HG03565 (cell line): ENCODE measurements at regions not wholly inside any gene's neighbourhood (a gene's known extent, or its start where the extent isn't known, plus 50 kb on each side); places are given as distances from the start of the nearest gene placed in this dataset.

ENCODE experiments used
- ATAC-seq: cut with Tn5 transposase; IDR thresholded peaks from one replicate; pipeline ENCODE4 v1.9.1; 2021; ENCODE audit warnings: mild to moderate bottlenecking, moderate library complexity; ENCODE audit not compliant: unreplicated experiment

DNA sequence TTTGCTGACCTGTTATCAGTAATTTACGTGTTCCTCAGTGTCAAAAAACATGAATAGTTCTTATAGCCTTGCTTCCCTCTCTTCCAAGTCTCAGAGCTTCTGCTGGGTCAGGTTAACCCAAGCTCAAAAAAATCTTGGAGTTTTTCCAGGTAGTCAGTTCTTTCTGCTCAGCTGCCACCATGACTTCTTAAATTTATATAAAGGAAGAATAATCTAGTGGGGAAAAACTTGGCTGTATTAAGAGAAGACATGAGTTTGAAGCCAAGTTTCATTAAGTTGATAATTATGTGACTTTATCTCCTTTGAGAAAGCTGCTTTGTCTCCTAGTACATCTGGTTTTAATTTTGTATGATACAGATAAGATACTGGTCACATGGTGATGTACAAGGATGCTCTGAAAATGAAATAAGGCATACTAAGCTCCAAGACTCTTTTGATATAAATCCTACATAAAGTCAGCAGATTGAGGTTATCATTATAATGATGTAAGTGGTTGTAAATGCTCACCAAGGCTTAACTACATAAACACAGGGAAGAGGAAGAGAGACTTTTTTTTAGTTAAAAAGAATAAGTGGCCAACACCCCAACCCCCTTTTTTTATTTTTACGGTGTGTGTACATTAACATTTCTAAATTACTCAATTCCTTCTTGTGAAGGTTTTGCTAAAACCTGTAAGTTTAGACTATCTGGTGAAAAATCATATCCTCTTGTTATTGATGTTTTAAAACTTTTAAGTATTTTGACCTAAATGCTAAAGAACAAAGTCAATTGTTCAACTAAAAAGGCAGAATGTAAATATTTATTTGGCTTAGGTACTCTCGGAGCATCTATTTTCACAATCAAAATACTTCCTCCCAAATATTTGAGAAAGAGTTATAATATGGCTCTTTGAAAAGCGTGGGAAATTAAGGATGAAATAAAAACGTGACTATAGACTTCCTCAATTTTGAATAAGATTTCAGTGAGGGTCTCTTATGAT, 84.1 kb upstream of the SLC38A2 start:
- no peak for ATAC-seq

DNA sequence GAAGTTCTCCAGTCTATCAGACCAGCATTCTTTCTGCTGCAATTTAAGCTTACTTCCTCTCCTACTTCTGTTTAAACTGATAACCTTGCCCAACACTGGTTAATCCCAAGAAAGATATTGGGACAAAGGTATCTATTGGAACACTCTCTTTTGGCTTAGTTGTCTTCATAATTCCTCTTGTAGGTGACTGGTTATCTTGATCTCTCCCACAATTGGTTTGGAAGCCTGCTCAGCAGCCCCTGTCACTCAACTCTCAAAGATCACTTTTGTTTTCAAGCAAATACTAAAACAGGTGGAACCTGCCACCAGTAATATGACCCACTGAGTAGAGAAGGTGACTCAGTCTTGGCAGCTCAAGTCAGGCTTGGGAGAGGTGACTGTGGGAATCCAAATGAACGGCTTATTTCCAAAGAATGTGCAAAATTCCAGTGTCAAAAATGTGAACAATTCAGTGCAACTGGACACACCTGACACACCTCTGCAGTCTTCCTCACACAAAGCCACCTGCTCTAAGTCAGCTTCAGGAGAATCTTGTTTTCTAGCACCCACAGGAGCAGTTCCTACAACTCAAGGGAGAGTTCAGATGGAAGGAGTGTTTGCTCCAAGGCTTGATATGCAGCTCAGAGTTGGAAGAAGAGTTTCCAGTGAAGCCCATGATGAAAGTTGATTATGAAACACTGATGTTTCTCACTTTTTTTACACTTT, 83.2 kb upstream of the SLC38A2 start:
- no peak for ATAC-seq

DNA sequence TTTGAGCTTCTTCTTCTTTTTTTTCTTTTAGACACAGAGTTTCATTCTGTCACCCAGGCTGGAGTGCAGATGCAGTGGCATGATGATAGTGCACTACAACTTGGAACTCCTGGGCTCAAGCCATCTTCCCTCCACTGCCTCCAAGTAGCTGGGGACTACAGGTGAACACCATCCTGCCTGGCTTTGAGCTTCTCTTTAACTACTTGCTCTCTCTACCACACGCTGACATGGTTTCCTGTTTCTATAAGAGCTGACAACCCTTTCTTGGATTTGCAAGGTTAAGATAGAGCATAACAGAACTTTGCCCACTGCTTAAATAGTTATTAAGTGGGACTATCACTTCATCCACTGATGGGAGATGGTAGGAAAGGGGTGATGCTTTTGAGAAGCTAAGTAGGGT, 82.4 kb upstream of the SLC38A2 start:
- ATAC-seq: no peak

DNA sequence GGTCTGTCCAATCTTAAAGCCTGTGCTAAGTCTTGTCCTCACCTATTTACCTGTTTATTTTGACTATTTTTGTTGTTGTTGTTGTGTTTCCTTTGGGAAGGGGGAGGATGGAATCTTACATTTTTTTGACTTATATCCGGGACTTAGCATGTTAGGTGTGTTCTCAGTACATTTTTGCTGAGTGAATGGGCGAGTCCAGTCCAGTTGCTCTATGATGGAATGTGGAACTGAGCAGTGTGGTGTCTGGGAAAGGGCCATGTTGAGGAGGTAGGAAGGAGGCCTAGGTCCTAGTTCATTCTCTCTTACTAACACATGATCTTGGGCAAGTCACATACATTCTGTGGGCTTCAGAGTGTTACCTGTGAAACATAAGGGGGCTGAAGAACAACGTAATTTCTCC, 80.9 kb upstream of the SLC38A2 start:
- no peak for ATAC-seq

DNA sequence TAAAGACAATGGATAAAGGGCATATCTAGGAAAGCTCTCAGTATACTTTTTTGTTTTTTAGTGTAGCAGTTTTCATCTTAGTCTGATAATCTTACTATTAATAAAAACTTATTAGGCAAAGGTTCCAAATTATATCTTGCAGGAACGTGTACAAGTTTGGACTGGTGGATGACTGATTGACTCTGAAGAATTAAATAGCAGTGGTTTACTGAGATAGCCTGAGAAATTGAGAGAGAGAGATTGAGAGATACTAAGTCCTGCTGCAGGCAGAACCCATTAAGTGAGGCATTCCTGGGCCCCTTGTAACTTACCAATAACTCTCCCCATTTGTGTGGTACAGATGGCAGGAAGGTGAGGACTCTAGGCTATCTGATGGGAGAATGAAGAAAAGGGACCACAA, 80.2 kb upstream of the SLC38A2 start:
- ATAC-seq: no peak

DNA sequence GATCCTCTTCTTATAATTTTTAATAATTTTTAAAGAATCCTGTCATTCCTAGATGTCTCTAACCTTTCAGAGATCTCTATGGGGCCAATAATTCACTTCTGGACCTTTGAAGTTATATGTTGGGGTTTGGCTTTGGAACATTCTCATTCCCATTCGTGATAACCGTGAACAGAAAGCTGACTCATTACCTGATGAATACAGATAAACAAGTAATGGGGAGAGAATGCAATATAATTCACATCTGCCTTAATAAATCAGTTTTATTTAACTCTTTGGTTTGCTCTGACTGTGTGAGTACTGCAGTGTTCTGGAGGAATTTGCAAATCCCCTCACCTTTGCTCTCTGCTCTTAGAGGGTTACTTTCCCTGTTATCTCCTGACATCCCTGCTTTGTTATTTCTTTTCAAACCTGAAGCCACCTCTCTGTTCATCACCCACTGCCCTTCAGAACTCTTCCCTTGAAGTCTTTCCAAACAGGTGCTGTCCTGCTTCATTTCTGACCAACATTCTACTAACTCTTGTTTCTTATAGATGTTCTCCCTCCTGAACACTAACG, 79.6 kb upstream of the SLC38A2 start:
- no peak for ATAC-seq

DNA sequence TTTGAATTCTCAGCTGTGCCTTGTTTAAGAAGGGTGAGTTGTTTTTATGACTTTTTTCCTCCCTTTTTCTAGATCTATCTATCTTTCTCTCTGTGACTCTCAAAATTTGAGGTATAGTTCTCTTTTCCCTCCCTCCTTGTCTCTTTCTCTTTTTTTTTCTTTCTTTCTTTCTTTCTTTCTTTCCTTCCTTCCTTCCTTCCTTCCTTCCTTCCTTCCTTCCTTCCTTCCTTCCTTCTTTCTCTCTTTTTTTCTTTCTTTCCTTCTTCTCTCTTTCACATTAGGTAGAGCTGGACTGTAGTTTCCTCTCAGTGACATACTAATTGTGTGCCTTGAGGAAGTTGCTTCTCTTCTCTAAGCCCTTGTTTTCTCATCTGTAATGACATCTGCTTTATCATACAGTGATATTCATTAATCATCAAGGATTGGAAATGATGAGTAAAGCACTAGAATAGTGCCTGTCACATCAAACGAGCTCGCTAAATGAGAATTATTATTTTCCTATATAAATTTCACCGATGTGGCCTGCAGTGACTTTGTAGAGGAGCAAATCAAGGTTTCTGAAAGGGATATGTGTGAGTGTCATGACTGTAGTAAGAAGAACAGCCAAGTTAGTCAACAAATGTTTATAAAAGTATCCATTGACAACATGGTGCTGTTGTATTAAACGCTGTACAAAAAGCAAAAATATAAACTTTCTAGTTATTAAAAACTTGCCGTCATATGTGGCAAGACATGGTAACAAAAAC, 78.9 kb upstream of the SLC38A2 start:
- ATAC-seq: no peak

DNA sequence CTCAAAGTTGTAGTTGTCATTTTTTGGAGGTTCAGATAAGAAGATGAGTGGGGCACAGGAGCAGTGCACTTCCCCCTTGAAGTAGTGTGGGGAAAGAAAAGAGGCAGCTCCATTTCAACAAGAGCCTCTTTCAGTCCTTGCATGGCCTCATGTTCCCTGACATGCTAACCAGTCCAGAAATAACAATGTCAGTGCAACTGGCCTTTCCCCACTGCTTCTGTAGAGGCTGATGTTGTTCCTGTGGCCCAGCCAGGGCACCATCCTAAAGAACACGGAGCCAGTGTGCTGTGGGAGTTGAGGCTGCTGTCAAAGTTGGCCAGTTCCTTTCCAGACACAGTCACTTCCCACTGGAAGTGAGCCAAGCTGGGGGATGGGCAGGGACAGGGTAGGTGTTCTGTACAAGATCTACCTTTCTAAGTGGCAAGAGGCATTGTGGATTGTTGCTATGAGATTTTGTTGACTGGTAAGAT, 77.7 kb upstream of the SLC38A2 start:
- no peak for ATAC-seq

DNA sequence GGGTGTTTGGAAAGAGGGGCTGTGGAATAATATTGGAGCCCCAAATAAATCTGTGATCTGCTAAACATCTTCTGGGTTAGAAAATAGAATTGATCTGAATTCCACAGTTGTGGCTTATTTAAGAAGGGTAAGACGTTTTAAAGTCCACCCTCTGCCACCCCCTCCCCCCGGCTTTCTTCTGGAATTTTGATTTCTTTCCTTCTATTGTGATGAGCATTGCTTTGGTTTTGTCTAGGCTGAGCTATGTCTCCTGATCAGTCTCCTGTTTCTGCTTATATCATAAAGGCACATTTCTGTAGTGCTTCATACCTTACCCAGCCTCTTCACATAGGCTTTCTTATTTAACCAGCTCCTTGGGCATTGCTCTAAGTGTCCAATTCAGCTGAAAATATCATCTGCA, 77.3 kb upstream of the SLC38A2 start:
- ATAC-seq: no peak

DNA sequence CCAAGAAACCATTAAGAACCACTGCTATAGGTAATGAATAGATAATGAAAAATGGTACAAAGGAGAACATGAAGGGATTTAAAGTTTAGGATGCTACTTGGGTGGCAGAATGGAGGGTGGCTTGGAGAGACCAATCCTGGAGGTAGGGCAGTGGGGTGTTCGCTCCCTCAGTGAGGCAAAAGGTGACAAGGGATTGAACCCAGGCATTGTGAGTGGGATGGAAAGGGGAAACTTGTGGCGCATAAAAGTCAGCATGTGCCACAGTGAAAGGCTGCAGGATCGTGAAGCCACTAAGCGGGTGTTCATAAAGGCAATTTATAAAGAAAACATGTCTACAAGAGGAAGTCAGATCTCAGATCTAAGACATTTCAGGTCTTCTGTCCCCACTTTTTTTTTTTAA, 76.7 kb upstream of the SLC38A2 start:
- ATAC-seq: no peak

DNA sequence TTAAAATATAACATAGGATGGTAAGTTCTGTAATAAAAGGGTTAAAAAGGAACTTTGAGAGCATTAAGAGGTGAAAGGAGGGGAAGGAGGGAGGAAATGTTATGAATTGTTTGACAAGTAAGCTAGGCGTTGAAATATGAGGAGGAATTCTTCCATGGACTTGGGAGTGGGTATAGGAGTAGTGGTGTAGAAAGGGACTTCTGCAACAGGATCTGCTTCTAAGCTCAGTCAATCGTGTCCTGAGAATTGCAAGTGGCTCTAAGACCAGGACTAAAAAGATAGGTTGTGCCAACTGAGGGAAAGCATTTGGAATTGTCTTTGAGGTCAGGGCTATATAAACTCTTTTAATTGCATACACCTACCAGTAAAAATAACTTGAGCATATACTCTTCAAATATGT, 74.1 kb upstream of the SLC38A2 start:
- ATAC-seq: no peak

DNA sequence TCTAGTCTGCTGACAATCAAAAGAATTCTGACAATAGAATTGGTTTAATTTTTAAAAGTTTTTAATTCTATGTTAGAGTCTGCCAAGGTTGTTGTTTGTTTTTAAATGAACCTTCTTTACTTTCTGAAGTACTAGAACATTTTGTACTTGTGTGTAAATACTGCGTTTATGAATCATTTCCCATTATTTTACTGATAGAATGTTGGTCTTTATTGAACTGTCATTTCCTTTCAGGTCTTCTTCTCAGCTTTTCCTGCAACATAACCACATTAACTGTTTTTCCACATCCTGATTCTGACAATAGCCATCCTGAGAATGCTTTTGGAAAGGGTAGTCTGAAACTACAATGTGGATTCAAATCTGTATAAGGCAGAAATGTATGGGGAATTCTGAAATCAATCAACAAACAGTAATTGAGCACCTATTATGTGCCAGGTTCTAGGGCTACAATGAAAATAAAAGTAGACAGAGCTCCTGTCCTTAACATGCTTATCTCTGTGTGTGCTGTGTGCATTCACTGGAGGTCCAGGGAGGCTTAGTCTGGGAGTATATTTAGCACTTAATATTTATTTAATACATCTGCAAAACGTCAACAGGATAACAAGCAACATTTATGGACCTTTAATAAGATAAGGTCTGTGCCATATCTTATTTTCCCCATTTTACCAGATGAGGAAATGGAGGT, 73.1 kb upstream of the SLC38A2 start:
- ATAC-seq: no peak

DNA sequence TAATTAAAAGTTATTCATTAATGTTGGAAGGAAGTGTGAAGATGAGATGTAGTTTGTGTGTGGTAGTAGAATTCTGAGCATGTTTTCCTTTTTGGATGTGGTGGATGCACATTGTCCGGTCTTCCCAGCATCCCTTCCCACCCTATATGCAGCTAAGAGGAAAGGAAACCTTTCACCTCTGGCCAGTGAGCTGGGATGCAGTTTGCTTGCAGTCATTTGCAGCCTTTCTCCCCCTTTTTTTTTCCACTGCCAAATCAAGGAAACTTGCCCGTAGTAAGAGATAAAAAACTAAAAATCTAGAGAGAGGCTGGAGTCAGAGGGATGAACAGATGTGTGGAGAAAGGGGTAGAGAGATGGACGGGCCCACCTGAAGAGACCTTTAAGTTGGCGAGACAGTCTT, 72.5 kb upstream of the SLC38A2 start:
- ATAC-seq: no peak

DNA sequence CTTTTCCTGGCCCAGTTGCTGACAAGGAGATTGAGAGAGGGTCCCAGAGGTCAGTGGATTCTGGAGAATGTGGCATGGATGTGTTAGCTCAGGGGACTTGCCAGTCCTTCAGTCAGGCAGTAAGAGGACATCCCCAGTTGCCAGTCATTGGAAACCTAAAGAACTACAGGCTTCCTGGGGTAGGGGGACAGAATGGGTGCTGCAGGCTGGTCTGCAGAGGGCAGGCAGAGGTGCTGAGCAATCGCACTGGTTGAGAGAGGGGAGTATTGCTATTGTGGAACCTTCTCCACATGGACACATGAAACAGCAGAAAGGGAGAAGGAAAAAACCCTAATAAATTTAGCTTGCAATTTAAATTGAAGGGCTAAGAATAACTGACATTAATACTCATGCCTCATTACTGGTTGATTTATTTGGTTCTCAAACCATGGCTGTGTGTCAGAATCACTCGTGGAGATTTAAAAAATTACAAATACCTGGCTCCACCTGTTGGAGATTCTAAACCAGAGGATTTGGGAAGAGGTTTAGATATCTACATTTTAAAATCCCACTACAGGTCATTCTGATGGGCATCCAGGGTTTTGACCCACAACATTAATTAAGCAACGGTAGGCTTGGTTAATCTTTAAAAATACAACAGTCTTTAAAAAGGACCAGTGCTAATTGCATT, 71.2 kb upstream of the SLC38A2 start:
- no peak for ATAC-seq

DNA sequence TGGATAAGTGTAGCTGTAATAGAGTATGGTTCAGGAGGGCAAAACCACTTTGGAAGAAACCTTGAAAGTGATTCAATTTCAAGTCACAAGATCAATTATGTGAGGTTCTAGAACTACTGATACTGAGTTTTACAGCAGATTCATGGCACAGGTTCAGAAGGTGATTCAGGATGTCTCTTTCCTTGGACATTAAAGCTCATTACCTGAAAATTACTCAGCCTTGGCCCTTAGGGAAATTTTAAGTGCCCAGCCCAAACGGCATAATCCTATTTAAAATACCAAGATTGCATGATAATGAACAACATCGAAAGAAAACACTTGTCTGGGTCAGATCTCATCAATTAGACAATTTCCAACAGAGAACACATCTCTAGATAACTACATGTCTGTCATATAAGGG, 70.2 kb upstream of the SLC38A2 start:
- ATAC-seq: no peak

DNA sequence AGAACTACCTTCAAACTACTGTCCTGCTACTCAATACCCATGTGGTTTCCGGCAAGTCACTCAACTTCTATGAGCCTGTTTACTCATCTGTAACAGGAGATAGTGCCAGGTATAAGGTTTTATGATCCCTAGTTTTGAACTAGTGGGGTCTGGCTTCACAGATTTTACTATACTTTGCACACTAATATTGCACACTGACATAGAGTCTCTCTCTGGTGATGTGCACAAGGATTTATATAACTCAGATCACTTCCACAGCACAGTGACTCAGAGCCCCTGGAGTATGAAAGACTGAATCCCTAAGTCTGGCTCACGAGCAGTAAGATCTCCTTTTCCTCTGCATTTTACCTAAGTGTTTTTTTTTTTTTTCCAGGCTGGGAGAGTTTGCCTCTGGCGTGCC, 69.7 kb upstream of the SLC38A2 start:
- no peak for ATAC-seq

DNA sequence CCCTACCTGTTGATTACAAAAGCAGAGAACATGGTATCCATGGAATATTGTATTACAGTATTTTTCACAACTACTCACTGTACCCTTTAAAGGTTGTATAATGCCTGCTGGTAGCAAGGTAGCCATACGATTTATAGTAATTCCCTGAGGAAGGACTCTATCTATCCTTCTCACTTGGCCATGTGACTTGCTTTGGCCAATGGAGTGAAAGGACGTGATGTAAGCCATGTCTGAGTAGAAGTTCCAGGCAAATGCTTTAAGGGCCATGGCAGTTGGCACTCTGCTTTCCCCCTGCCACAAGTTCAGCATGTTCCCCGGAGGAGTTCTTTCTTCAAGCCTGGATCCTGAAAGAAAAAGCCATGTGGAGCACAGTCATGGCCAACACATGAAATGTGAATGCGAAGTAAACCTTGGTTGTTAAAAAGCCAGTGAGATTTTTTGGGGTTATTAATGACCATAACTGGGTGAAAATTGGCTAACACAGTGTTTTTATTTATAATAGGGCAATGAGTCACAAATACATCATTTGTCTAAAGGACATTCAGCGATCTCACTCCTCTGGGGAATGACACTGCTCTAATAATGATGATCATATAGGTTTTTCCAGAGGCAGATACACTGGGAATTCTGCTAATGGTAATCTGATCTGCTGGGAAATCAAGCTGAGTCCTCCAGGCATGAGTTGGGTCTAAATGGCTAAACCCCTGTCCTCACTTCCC, 67.4 kb upstream of the SLC38A2 start:
- no peak for ATAC-seq

DNA sequence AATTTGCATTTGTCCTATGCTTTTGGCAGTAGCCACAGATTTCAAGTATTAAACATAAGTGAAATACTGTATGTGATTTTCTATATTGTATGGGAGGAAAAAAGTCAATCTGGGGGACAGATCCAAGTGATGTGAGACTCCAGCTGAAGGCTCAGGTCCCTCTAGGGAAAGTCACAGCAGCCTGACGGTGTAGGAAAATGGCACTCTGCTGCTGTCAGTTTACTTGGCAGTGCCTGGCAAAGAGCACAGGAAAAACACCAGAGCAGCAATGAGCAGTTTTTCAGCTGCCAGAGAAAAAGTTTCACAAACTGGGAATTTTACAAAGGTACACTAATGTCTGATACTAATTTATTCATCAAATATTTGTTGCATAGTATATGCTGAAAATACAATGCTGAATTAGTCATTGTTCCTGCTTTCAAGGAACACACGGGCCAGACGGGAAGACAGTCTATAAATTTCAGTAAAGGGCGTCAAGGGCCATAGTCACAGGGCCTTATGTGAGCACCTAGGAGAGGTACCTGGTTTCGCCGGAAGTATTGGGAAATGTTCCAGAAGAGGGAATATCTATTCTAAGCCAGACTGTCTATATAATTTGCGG, 66.2 kb upstream of the SLC38A2 start:
- ATAC-seq: no peak

DNA sequence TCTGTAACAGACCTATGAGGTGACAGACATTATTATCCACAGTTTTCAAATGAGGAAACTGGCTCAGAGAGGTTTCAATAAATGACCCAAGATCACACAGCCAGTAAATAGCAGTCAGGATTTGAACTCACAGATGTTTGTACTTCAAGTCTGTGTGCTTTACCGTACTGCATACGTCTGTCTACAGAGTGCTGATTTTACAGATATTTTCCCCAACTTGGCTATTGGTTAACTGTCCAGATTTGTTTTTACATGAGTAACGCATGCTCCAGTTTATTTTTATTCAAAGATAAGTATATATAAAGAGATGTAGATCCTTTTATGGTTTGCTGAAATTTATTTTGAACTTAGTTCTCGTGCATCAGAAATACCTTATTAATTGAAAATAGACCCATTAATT, 65.7 kb upstream of the SLC38A2 start:
- no peak for ATAC-seq
